DMS 273 (cell line): ENCODE measurements at regions not wholly inside any gene's neighbourhood (a gene's known extent, or its start where the extent isn't known, plus 50 kb on each side); places are given as distances from the start of the nearest gene placed in this dataset.

ENCODE experiments used
- DNase-seq: peaks from one replicate; lab custom pipeline; 2025; ENCODE audit not compliant: unreplicated experiment; lab: John Stamatoyannopoulos, UW

GRCh38 chr21:18191139-18191538, 53.5 kb upstream of the CHODL start:
- DNase-seq: no peak

GRCh38 chr21:18178509-18178908, 66.1 kb upstream of the CHODL start:
- no peak for DNase-seq

DNA sequence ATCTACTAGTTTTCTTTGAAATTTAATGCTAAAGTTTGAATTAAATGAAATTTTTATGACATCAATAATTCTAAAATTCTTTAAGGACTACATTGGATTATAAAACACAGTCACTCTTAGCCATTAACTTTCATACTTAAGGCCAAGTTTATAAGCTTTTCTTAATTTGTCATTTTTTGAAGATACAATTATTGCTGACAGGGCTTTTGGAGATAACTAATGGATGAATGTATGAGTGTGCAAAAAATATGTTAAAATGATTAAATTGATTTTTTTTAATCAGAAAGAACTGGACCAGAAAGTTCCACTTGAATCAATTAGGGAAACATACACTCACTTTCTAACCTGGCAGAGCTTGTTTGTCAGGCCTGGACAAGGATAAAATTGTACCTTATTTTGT, 70.3 kb upstream of the CHODL start:
- DNase-seq: no peak

GRCh38 chr21:18170829-18171228, 73.8 kb upstream of the CHODL start:
- no peak for DNase-seq

GRCh38 chr21:18170221-18170620, 74.4 kb upstream of the CHODL start:
- DNase-seq: no peak

DNA sequence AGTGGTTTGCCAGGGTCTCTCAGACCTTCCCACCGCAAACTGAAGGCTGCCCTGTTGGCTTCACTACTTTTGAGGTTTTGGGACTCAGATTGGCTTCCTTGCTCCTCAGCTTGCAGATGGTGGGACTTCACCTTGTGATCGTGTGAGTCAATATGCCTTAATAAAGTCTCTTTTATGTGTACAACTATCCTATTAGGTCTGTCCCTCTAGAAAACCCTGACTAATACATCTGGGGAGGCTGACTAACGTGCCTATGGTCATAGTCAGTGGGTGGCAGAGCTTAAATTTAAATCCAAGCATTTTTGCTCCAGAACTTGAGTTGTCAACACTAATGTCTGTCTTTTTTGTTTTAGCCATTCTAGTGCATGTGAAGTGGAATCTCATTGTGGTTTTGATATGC, 76.5 kb upstream of the CHODL start:
- DNase-seq: no peak

GRCh38 chr21:18164933-18165332, 79.7 kb upstream of the CHODL start:
- no peak for DNase-seq

DNA sequence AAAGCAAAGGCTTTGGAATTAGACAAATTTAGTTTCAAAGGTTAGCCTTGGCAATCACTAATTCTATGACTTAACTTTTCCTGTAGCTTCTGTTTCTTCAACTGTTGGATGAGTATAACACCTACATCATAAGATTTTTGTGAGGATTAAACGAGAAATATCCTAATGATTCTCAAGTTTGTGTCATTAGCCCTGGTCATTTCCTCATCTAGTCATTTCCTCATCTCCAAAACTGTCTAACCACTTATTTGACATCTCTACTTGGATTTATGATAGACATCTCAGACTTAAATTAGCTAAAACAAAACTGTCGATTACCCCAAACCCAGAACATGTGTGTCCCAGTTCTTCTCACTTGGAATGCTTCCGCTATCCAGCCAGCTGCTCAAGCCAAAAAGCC, 80.2 kb upstream of the CHODL start:
- no peak for DNase-seq

DNA sequence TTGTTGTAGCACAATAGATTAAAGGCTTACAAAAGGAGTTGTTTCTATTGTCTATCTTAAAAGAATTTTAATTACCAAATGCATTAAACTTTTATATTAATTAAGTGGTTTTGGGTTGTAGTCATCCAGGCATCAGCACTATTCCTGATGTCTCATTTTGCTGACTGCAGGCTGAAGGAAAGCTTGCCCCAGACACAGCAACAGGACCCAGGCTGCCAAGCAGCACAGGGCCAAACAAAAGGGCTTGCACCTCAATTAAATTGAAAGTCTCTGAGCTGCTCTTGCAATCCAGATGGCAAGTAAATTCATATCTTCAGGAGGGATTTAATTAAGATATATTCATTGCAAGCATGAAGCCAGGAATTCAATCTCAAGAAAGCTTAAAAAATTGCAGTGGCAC, 80.7 kb upstream of the CHODL start:
- DNase-seq: peak; percentile 17

DNA sequence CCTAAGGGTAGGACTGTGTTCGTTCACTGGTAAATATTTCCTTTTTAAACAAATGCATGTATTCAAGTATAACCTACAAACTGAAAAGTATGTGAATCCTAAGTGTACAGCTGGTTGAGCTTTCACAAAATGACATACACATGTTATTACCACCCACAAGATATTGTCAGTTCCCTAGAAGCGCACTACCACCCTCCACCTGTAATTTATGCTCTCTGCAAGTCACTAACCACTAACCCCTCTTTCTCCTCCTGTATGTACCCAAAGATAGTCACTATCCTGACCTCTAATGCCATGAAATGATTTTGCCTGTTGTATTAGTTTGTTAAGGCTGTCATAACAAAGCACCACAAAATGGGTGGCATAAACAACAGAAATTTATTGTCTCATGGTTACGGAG, 82.8 kb upstream of the CHODL start:
- peak; percentile 11 for DNase-seq

DNA sequence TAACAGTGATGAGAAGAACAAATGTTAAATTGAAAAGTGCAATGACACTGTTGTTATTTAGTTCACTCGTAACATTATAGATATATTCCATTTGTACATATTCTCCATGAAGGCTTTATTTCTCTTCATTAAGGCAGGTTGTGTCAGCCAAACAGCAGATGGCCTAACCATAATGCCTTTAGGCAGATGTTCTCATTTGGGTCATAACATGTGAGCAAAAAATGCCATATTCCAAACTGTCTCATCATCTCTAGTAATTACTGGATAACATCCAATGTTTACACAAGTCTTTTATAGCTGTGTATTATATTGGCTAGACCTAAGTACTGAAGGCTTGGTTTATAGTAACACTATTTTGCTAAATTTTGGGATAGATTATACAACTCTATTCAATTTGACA, 87.2 kb upstream of the CHODL start:
- peak; percentile 83 for DNase-seq

- no peak for DNase-seq
Measured at GRCh38 chr21:18155508-18156193, 89.0 kb upstream of the CHODL start.

DNA sequence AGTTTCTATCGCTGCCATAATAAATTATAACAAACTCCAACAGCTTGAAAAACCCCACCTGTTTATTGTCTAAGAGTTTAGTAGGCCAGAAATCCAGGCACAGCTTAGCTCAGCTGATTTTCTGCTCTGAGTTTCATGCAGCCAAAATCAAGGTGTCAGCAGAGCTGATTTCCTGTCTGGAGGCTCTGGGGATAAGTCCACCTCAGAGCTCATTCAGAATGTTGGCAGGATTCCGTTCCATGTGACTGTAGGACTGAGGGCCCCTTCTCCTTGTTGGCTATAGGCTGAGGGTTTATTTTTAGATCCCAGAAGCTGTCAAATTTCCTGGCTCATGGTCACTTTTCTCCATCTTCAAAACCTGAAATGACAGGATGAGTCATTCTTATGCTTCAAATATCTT, 91.6 kb upstream of the CHODL start:
- peak; percentile 4 for DNase-seq

DNA sequence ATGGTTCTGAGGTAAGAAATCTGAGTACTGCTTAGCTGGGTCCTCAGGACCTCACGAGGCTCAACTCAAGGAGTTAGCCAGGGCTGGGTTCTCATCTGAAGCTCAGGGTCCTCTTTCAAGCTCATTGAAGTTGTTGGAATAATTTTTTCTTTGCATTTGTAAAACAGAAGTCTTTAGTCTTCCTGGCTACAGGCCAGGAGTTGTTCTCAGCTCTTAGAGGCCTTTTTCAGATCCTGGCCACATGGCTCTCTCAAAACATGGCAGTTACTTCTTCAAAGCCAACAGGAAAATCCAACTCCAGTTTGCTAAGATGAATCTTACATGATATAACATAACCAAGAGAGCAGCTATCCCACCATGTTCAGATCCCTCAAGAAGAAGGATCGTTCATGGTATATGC, 92.3 kb upstream of the CHODL start:
- DNase-seq: peak; percentile 6

DNA sequence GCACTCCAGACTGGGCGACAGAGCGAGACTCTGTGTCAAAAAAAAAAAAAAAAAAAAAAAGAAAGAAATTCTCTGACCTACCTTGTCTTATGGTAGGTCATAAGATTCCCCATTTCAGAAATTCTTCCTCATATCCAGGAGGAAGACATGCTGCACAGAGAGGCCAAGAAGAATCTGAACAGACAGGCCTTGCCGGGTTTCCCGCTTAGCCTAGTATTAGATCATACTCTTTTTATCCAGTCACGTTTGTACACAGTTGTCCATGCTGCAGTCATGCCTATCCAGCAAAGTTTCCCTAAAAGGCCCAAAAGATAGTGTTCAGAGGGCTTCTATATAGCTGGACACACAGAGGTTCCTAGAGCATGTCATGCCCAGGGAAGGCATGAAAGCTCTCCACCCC, 93.6 kb upstream of the CHODL start:
- DNase-seq: no peak

GRCh38 chr21:18148401-18148800, 96.2 kb upstream of the CHODL start:
- no peak for DNase-seq

GRCh38 chr21:18147678-18148077, 97.0 kb upstream of the CHODL start:
- DNase-seq: no peak

GRCh38 chr21:18146820-18147219, 97.8 kb upstream of the CHODL start:
- no peak for DNase-seq

DNA sequence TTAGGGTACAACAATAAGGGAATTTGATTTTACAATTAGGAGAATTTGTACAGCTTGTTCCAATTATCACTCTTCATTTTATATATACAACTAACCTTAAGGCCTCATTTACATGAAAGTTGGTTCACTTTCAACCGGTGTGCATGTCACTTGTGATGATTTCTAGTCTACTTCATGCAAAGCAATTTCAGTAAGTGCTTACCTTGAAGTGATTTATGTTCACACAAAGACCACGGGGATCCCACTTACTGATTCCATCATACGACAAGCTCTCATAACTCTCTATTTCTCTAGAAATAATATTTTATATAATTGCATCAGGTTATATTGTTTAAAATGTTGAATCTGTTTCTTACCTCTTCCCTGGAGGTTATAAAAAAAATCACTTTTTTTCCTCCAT, 100.3 kb upstream of the CHODL start:
- DNase-seq: no peak

DNA sequence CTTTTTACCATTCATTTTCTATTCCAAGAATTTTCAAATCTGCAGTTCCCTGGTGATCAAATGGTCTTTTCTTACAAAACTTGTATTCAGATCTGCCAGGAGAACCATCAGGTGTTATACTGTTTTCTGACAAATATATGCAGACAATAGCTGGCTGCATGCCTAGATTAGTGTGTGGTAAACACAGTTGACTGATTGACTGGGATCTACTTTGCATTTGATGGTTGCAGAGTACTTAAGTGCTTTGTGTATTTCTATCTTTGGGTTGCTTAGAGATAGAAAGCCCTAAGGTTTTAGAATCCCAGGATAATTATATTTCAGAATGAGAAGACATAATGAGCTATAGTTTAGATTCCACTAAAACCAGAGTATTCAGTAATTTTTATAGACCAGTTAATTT, 102.0 kb upstream of the CHODL start:
- DNase-seq: no peak

DNA sequence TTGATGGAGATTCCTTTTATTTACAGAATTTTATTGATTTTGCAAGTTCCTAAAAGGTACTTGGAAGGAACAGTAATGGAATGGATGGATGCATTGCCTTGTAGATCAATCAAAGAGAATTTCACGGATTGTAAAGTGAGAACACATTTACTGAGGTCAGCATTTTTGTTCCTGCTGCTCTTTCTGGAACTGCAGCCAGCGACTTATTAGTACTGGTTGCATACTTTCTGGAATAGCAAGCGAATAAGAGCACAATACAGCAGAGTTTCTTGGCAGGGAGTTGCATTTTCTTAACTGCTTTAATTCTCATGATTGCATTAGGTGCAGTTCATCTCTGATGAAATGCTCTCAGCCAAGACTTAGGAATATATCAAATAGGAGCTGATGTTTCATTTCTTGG, 106.1 kb upstream of the CHODL start:
- DNase-seq: no peak

- no peak for DNase-seq
Measured at GRCh38 chr21:18129526-18129925, 115.1 kb upstream of the CHODL start.

DNA sequence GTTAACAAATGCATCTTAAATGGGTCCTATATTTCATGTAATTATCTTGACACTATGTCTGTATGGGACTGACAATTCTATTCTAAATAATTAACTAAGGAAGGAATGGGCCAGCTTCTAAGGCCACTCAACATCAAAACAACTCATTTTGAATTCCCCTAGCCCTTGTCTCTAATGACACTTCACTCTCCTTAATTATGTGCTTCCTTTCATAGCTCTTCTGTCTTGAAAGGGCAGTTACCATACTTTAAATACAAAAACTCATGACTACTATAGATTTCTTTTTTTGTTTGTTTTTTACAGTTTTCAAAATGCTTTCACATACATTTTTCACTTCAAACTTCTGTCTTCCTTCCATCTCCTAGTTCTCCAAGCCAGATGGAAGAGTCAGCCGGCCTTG, 126.1 kb upstream of the CHODL start:
- DNase-seq: no peak

DNA sequence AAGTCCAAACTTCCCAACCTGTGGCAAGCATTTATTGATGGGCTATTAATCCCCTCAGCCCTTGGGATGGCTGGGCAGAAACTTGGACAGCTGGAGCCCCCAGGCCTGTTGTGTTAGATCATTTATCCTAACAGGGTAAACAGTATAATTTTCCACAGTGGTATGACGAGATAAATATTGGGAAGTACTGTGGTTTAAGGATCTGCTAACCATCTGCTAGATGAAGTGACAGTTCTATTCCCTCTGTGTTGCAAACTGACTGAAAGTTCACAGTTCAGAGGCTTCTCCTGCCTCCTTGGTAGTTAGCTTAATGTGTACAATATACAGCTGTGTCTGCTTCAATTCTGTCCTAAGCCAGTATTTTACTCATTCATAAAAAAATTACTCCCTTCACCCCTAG, 127.5 kb upstream of the CHODL start:
- no peak for DNase-seq
